HG03159 (cell line): ENCODE measurements at regions not wholly inside any gene's neighbourhood (a gene's known extent, or its start where the extent isn't known, plus 50 kb on each side); places are given as distances from the start of the nearest gene placed in this dataset.
"Not testable (repeated sequence)": the region's sequence is repeated elsewhere in the genome, so short reads cannot be mapped to it uniquely, and the experiment has no call there.

Experiments used
- ATAC-seq: cut with Tn5 transposase; IDR thresholded peaks from one replicate; pipeline ENCODE4 v1.9.1; 2021; ENCODE audit warnings: mild to moderate bottlenecking, moderate library complexity; ENCODE audit not compliant: unreplicated experiment

DNA sequence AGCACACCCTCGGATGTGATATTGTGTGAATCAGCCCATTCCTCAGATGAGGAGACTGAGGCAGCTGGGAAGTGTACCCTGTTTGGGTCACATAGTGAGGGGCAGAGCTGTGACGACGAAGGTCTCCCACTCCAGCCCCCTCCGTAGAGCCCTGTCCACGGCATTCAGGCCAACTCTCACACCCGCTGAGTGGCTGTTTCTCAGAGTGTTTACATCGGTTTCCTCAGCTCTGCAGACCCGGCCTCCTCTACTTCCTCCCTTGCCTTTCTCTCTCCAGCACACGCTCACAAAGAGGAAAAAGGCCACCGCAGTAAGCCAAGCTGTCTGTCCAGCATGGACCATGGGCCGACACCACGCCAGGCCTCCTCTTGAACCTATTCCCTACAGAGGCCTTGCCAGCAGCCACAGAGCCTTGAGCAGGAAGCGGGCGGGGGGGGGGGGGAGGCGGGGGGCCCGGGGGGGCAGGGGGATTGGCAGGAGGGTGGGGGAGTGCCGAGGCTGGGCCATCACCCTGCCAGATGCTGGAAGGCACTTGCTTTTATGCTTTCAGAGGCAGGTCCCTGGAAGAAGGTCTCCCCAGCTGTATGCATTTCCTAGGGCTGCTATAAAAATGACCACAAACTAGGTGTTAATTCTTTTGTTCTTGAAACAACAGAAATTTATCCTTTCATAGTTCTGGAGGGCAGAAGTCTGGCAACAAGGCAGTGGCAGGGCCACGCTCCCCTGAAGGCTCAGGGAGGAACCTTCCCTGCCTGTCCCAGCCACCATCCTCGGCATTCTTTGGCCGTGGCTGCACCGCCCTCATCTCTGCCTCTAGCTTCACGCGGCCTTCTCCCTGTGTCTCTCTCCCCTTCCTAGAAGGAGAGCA lies 178.4 kb downstream of the PSMG1 start:
- ATAC-seq = no peak

DNA sequence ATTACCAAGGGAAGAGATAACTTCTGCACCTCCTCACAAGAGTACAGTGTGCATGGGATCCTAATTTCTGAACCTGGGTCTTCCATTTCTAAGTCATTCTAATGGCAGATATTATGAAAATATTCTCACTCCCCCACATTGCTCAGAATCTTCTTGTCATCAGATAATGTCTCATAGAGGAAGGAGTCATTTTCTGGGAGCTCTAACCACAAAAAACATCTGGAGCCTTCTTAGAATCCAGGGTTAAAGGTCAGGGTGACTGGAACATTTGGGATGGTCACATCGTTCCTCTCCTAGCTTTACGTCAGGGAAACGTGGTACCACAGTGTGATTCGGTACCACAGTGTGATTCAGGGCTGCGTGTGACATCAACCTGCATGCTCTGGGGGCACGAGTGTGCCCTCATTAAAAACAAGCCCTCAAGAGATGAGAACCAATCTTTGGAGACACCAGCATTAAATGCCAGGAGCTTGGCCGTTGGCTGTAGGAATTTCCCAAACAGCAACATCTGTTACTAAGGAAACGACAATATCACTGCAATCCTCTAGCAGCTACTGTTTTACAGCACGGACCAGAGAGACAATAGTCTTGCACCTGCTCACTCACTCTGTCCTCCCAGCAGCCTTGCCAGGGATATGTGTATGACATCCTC lies 179.1 kb downstream of the PSMG1 start:
- no peak for ATAC-seq

DNA sequence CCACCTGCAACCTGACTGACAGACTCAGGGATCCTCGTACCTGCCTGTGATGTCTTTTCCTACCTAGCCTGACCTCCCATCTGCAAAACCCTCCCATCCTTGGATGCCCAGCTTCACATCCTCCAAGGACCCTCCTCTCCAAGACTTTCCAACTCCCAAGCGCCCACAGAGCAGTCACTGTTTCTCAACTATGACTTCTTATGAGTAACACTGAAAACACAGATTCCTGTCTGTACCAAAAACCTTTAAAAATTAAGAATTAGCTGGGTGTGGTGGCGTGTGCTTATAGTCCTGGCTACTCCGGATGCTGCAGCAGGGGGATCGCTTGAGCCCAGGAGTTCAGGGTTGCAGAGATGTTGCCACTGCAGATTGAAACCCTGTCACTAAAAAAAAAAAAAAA lies 181.9 kb downstream of the PSMG1 start:
- no peak for ATAC-seq

DNA sequence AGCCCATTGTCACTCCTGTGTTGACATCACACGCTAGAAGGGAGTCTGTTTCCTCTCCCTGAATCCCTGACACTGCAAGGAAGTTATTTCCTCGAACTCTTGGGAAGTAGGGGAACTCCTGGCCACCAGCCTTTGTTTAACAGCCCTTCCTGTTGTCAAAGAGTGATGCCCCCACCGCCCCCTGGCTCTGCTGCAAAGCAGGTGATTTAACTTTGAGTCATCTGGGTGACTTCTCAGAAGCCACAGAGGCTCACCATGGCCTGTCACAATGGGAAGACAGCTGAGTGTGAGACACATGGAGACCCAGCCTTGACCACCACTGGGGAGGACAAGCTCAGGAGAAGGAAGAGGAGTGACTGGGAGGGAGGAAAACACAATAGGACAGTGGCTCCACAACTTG lies 182.8 kb downstream of the PSMG1 start:
- ATAC-seq = no peak

DNA sequence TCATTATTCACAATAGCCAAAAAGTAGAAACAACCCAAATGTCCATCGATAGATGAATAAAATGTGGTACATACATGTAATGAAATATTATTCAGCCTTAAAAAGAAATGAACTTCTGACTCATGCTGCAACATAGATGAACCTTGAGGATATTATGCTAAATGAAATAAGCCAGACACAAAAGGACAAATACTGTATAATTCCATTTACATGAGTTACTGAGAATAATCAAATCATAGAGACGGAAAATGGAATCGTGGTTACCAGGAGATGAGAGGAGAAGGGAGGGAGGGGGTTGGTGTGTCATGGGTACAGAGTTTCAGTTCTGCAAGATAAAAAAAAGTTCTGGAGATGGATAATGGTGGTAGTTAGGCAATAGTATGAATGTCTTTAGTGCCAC lies 184.1 kb downstream of the PSMG1 start:
- no peak for ATAC-seq

DNA sequence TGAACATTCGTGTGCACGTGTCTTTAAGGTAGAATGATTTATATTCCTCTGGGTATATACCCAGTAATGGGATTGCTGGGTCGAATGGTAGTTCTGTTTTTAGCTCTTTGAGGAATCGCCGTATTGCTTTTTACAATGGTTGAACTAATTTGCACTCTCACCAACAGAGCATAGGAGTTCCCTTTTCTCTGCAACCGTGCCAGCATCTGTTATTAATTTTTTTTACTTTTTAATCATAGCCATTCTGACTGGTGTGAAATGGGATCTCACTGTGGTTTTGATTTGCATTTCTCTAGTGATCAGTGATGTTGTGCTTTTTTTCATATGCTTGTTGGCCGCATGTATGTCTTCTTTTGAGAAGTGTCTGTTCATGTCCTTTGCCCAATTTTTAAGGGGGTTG lies 185.0 kb downstream of the PSMG1 start:
- not testable (repeated sequence) for ATAC-seq

DNA sequence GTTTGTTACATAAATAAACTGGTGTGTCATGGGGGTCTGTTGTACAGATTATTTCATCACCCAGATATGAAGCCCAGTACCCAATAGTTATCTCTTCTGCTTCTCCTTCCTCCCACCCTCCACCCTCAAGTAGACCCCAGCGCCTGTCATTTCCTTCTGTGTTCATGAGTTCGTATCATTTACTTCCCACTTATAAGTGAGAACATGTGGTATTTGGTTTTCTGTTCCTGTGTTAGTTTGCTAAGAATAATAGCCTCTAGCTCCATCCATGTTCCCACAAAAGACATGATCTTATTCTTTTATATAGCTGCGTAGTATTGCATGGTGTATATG lies 185.4 kb downstream of the PSMG1 start:
- ATAC-seq = not testable (repeated sequence)

DNA sequence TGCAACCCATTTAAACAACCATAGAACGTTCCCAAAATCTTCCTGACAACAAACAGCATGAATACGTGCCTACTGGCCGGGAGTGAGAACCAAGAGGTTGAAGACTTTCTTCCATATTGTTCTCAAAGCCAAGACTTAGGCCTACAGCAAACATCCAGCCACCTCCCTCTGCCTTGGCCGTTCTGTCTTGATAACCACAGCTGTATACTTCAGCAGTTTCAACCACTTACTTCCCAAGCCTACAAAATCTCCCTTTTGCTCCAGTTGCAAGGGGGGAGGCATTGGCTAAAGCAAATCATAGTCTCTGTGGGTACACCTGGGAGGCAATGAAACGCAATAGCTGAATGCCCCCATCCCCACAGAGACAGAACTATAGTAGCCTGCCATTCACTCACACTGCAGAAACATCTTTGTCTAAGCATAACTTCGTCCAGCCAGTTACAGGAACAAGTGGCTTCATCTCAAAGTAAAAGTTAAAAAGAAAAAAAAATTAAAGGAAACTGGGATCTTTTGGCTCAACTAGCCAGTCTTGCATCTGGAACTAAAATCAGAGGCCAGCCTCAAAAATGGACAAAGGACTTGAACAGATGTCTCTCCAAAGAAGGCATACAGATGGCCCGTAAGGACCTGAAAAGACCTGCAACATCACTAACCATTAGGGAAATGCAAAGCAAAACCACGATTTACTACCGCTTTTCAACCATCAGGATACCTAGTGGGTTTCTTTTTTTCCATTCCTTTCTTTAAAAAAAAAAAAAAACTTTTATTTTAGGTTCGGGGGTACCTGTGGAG lies 186.0 kb downstream of the PSMG1 start:
- ATAC-seq = no peak

DNA sequence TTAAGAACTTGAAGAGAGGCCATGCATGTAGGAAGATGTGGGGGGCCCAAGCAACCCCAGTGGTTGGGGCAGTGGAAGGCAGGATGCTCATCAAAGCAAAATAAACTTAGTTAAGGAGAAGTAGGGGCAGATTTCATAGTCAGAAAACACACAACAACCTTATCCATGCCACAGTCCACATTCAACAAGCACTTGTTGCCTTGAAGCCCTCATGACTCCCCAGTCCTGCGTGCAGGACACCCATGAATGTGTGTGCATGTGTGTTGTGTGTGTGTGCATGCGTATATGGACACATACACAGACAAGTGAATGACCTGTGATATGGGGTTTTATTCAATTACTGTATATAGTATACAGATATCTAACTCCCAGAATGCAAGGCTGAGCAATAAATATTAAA lies 186.9 kb downstream of the PSMG1 start:
- no peak for ATAC-seq

DNA sequence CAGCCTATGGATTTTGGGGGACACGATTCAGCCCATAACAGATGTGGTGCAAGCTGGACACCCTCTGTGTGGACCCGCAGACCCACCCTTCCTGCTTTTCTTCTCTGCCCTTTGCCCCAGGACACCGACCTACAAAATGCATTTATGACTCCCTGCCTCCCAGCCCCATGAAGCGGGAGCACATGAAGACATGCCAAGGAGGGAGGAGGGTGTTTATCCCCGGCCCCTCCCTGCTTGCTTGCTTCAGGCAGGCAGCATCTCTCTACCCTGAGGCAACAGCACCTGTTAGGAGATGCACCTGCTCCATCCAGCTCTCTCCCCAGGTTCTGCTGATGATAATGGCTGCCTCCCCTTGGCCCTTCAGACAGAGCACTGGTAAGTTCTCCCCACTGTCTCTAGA lies 187.5 kb downstream of the PSMG1 start:
- ATAC-seq = no peak

DNA sequence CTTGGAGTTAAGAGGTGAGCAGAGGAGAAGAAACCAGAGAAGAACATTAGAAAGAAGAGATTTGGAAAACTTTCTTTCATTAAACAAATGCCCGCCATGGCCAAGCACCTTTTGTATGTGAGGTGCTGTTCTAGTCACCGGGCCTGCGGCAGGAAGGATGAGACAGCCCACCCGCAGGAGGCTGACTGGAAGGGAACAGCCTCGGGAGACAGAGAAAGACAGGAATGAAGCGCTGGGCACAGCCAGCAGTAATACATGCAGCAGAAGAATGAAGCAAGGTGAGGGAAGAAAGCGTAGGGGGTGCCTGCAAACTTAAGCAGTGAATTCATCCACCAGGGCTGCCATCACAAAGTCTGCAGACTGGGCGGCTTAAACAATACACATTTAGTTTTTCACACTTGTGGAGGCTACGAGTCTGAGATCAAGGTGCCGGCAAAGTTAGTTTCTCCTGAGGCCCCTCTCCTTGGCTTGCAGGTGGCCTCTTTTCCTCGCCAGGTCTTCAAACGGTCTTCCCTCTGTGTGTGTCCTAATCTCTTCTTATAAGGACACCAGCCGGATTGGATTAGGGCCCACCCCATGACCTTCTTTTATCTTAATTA lies 188.1 kb downstream of the PSMG1 start:
- ATAC-seq = no peak

DNA sequence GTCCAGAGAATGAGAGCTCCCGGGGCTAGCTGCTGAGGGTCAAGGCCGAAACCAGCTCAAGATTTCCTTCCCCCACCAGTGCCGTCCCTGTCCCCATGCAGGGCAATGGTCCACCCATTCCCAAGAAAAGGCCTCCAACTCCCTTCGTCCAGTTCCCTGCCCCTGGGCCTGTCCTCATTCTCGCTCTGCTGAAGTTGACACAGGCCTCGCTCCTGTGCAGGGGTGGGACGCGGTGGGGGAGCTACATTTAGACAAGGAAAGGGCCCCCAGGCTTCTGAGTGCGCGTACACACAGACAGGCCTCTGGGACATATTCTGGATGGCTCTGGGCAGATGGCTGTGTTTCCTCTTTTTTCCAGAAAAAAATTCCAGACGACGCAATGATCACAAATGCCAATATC lies 188.3 kb downstream of the ETS2 start:
- ATAC-seq = no peak

DNA sequence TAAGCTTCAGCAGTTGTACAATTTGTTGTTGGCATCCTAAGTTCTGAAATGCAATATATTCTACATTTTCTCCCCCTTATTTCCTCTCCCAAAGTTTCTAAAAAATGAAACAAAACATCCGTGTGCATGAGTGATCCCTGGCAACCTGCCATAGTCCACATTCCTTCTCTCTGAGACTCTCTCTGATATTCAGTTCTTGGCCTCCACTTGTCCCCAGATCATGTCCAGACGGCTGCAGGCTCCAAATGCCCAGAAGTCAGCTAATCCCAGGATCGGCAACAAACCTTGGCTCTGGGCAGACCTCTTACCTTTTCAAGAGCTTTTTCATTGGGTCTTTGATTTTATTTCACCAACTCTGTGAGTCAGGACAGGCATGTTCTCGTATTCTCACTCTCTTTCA lies 187.8 kb downstream of the ETS2 start:
- no peak for ATAC-seq

DNA sequence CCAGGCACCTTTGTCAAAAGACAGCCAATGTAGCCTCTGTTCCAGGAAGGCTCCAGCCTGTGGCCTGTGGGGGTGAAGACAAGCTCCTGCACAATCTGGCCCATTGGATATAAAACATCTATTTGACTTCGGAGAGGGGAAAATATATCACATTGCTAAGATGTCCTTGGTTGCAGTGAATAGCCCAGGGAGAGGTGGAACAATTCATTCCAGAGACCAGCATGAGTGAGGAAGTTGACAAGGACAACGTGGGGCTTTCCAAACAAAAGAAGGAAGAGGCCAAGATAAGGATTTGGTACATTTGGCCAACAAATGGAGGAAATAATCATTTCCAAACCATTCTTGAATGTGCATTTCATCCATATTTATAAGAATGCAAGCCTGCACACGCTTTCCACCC lies 187.0 kb downstream of the ETS2 start:
- no peak for ATAC-seq

DNA sequence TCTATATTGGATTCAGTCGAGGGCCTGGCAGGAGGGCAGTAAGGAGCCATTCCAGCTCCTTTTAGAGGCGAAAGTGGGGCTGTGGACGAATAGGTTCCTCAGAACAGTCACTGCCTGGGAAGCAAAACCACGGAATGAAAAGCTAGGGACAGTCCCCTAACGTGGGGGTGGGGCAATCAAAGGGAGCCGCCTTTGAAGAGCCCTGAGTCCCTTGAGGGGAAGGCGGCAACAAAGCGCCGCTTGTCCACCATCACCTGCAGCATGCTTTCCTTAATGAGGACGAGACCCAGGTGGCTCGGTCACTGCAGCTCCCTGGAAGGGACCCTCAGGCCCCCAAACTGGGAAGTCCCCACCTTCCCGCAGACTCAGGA lies 184.7 kb downstream of the ETS2 start:
- ATAC-seq = no peak

DNA sequence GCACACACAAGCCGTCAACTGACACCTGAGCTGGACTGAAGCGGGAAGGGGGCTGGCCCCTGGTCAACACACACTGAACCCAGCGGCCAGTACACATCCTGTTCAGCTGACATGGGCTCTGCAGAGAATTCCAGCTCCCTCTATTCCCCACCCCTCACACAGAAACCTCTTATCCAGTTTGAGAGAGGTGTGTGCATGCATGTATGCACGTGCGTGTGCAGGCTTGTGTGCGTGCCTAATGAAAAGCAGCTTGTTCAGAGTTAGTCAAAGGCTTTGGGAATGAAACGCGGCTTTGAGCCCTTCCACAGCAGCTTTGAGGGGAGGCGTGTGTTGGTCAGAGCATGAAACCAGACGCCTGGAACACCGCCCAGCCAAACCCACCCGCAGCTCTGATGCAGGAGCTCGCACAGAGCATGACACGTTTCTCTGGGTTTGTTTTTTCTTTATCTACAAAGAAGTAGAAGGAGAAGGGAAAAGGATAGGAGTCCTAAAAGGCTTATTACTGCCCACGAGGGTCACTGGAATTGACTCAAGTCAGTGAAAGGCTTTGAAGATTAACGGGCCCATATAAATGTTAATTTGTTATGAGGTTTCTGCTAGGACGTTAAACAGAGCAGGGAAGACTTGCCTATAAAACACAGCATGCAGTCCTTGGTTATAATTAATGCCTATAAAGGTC lies 184.2 kb downstream of the ETS2 start:
- ATAC-seq = no peak

DNA sequence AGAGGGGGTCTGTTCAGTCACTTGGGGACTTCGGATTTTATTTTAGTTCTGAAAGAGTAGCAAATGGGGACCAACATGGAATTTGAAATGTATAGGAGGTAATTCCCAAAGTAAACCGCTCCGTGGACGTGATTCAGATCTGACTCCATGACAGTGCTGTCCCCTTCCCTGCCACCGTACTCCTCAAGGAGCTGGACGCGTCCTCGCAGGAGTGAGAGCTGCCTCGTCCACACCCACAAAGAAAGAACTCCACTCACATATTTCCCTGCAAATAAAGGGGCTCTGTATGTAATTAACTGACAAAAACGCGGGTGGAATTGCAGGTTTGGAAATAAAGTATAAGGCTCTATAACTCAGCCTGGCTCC lies 183.6 kb downstream of the ETS2 start:
- ATAC-seq = no peak

DNA sequence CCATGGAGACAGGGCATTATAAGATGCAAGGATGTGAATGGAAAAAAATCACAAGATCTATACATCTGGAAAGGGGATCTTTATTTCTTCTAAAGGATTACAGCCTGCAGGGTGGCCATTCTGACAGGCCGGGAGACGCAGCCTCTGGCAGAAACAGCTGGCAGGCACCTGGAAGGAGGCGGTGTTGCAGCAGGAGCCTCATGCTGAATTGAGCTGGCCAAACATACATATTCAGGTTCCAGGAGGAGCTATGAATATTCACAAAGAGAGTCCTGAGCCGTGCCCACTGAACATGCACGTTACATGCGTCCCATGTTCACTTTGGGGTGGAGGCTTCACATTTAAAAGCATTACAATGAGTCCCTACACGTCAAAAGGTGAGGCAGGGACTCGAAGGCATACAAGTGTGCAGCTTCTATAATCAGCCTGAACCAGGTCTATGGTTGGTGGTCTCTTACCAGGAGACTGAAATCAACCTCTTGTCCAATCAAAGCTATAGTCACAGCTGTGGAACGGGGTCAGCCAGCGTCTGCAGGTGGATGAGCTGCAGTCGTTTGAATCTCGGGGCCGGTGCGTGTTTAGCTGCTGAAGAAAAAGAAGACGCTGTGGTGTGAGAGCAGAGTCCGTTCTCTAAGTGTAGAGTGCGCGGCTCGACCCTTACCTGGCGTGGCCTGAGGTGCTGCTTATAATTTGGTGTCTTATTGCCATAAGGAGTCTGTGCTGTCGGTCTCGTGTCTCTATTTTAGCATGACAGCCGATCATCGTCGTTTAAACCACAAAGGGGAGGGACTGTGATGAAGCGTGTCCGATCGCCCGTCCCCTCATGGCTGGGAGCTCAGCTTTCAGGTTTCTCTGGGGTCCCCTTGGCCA lies 183.0 kb downstream of the ETS2 start:
- ATAC-seq = no peak

DNA sequence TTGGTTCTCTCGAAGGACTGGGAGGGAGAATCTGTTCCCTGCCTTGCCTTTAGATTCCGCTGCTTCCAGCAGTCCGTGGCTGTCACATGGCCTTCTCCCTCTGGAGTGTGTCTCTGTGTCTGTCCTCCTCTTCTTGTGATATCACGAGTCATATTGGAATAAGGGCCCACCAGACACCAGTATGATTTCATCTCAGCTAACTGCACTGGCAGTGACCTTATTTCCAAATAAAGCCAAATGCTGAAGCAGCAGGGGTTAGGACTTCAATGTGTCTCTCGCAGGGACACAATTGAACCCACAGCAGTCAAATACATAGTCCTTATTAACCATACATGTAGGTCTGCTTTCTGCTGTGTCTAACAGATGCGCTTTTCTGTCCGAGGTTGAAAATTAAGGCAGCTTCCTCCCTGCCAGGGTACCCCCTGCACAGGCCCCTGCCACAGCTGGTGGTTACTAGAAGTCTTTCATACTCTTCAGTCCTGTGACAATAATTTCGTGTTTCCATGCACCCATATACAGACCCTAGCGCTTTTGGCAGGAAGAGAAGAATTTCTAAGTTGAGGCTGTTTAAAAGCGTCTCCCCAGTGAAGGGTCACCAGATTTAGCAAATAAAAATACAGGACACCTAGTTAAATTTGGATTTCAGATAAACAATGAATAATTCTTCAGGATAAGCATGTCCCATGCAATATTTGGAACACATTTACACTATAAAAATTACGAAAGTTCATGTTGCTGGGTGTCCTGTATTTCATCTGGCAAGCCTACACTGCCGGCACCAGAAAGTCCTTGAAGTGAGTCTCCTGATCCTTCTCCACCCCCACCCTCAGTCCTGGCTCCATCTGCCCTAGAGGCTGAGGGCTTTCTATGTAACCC lies 182.1 kb downstream of the ETS2 start:
- no peak for ATAC-seq
